WI38 (cell line): ENCODE measurements at regions not wholly inside any gene's neighbourhood (a gene's known extent, or its start where the extent isn't known, plus 50 kb on each side); places are given as distances from the start of the nearest gene placed in this dataset.
"Not testable (repeated sequence)": the region's sequence is repeated elsewhere in the genome, so short reads cannot be mapped to it uniquely, and the experiment has no call there.

Experiments
- H3K4me3 ChIP-seq: 2 replicates; pipeline ENCODE4 v1.5.1; 2011; ENCODE audit warnings: low read depth, mild to moderate bottlenecking, control low read depth, low read length
- CTCF ChIP-seq: IDR thresholded peaks from 2 replicates; pipeline ENCODE4 v1.5.1; 2012; ENCODE audit warnings: low read depth, mild to moderate bottlenecking, control low read depth, low read length

- no peak overlapping the region for H3K4me3 ChIP-seq
- no peak for TF ChIP-seq CTCF
Observed at GRCh38 chr6:84635081-84635761, 129.2 kb downstream of the TBX18 start.

- H3K4me3 ChIP-seq: no peak overlapping the region
- TF ChIP-seq CTCF: no peak
Observed at GRCh38 chr6:84633771-84634170, 130.6 kb downstream of the TBX18 start.

GRCh38 chr6:84626527-84626926, 137.9 kb downstream of the TBX18 start:
- not testable (repeated sequence) for H3K4me3 ChIP-seq

- TF ChIP-seq CTCF: no peak
- no peak overlapping the region for H3K4me3 ChIP-seq
Observed at GRCh38 chr6:84625506-84625905, 138.9 kb downstream of the TBX18 start.

- H3K4me3 ChIP-seq: no peak overlapping the region
- no peak for TF ChIP-seq CTCF
Observed at GRCh38 chr6:84623956-84624680, 140.3 kb downstream of the TBX18 start.

GRCh38 chr6:84618836-84619235, 145.6 kb downstream of the TBX18 start:
- TF ChIP-seq CTCF: no peak
- H3K4me3 ChIP-seq: no peak overlapping the region

- H3K4me3 ChIP-seq: no peak overlapping the region
- TF ChIP-seq CTCF: no peak
Observed at GRCh38 chr6:84618046-84618752, 146.2 kb downstream of the TBX18 start.
